ENCODE measurements at regions not wholly inside any gene's neighbourhood (a gene's known extent, or its start where the extent isn't known, plus 50 kb on each side); places are given as distances from the start of the nearest gene placed in this dataset.

GRCh38 chr5:54837981-54838380, 147.4 kb downstream of the ESM1 start:
- no peak for TF ChIP-seq POLR2A (IDR thresholded peaks at IDR 0.05)
- TF ChIP-seq CTCF (IDR thresholded peaks at IDR 0.05) = no peak
- TF ChIP-seq EP300 (IDR thresholded peaks at IDR 0.05) = no peak

Data from suprapubic skin (tissue), 3 donors.